HEK293 (cell line): ENCODE measurements at regions not wholly inside any gene's neighbourhood (a gene's known extent, or its start where the extent isn't known, plus 50 kb on each side); places are given as distances from the start of the nearest gene placed in this dataset.

Experiments
- ATF2 ChIP-seq: fragments of 450-650 bp; formaldehyde crosslinking; IDR thresholded peaks from 2 replicates; pipeline ENCODE4 v1.5.1; 2016; ENCODE audit warnings: missing biosample characterization, missing genetic modification characterization, low read depth
- BCL11A ChIP-seq: fragments of 450-650 bp; formaldehyde crosslinking; IDR thresholded peaks from 2 replicates; pipeline ENCODE4 v1.5.1; 2016; ENCODE audit warnings: low read depth, missing biosample characterization, missing genetic modification characterization
- CTCF ChIP-seq: fragments of 450-650 bp; formaldehyde crosslinking; IDR thresholded peaks from 2 replicates; pipeline ENCODE4 v1.5.1; 2016; ENCODE audit warnings: missing biosample characterization, missing genetic modification characterization
- KLF1 ChIP-seq: fragments of 450-650 bp; formaldehyde crosslinking; IDR thresholded peaks from 2 replicates; pipeline ENCODE4 v1.5.1; 2016; ENCODE audit warnings: missing biosample characterization, missing genetic modification characterization
- KLF9 ChIP-seq: fragments of 450-650 bp; formaldehyde crosslinking; IDR thresholded peaks from 2 replicates; pipeline ENCODE4 v1.5.1; 2016; ENCODE audit warnings: missing biosample characterization, missing genetic modification characterization, low read depth
- MYNN ChIP-seq: fragments of 450-650 bp; formaldehyde crosslinking; IDR thresholded peaks from 2 replicates; pipeline ENCODE4 v1.5.1; 2016; ENCODE audit warnings: missing biosample characterization, missing genetic modification characterization, borderline replicate concordance
- PBX3 ChIP-seq: sonication (generic); formaldehyde crosslinking; IDR thresholded peaks from 2 replicates; pipeline ENCODE4 v1.8.1; 2022; ENCODE audit warnings: mild to moderate bottlenecking, moderate library complexity, missing genetic modification reagents
- PRDM1 ChIP-seq: fragments of 450-650 bp; formaldehyde crosslinking; IDR thresholded peaks from 2 replicates; pipeline ENCODE4; 2016; ENCODE audit warnings: missing biosample characterization, missing genetic modification characterization
- SALL2 ChIP-seq: fragments of 450-650 bp; formaldehyde crosslinking; IDR thresholded peaks from 2 replicates; pipeline ENCODE4 v1.5.0; 2017; ENCODE audit warnings: missing biosample characterization, mild to moderate bottlenecking, missing genetic modification characterization, borderline replicate concordance
- SP2 ChIP-seq: fragments of 450-650 bp; formaldehyde crosslinking; IDR thresholded peaks from 2 replicates; pipeline ENCODE4 v1.5.1; 2016; ENCODE audit warnings: missing biosample characterization, missing genetic modification characterization
- ZFP37 ChIP-seq: fragments of 450-650 bp; formaldehyde crosslinking; IDR thresholded peaks from 2 replicates; pipeline ENCODE4 v1.5.1; 2016; ENCODE audit warnings: missing biosample characterization, missing genetic modification characterization
- ZFP41 ChIP-seq: fragments of 450-650 bp; formaldehyde crosslinking; IDR thresholded peaks from 2 replicates; pipeline ENCODE4 v1.5.1; 2016; ENCODE audit warnings: missing biosample characterization, missing genetic modification characterization, borderline replicate concordance
- ZNF223 ChIP-seq: fragments of 450-650 bp; formaldehyde crosslinking; IDR thresholded peaks from 2 replicates; pipeline ENCODE4 v1.5.1; 2016; ENCODE audit warnings: missing biosample characterization, missing genetic modification characterization
- ZNF24 ChIP-seq: fragments of 450-650 bp; formaldehyde crosslinking; IDR thresholded peaks from 2 replicates; pipeline ENCODE4 v1.5.1; 2016; ENCODE audit warnings: missing biosample characterization, missing genetic modification characterization

- TF ChIP-seq CTCF (tag by site-specific recombination) (no peak), ZFP37 (tag by site-specific recombination) (no peak), PBX3 (CRISPR knock-in tag) (no peak), SP2 (tag by site-specific recombination) (no peak), ATF2 (no peak), PRDM1 (tag by site-specific recombination) (no peak), KLF1 (tag by site-specific recombination) (no peak), ZNF223 (no peak), ZNF24 (tag by site-specific recombination) (no peak), BCL11A (tag by site-specific recombination) (no peak), ZFP41 (tag by site-specific recombination) (no peak), KLF9 (tag by site-specific recombination) (no peak), MYNN (tag by site-specific recombination) (no peak), SALL2 (tag by site-specific recombination) (no peak)
Observed at GRCh38 chr1:3999941-4000735, 100.1 kb upstream of the C1orf174 start.
